IMR-90 (cell line): ENCODE measurements at regions not wholly inside any gene's neighbourhood (a gene's known extent, or its start where the extent isn't known, plus 50 kb on each side); places are given as distances from the start of the nearest gene placed in this dataset.

Experiments
- ATAC-seq: fragments of 200-7000 bp; cut with Tn5 transposase; 2 replicates; pipeline ENCODE4 v1.9.1; 2020; ENCODE audit warnings: low read depth, mild to moderate bottlenecking, moderate library complexity
- BruUV-seq: library from RNA; stranded (reverse); fragments of 400-500 nt; replicated peaks from 2 replicates; lab custom pipeline; 2021; lab: Mats Ljungman, UMichigan
- CTCF ChIA-PET: fragments of 300-600 bp; formaldehyde crosslinking; extraction: SDS; loops from one replicate; lab custom pipeline; 2021; ENCODE audit warnings: antibody characterized with exemption; lab: Yijun Ruan, JAX
- POLR2A ChIA-PET: fragments of 300-600 bp; sonication (Branson Sonifier 250); formaldehyde crosslinking; loops from one replicate; lab custom pipeline; 2022; ENCODE audit warnings: antibody characterized with exemption; ENCODE audit not compliant: unreplicated experiment; lab: Charles Lee
- DNase-seq: peaks from one replicate; pipeline ENCODE4 v3.0.0; 2013
- H2AFZ ChIP-seq: replicated peaks from 2 replicates; pipeline ENCODE3; 2013; ENCODE audit warnings: low read length, mild to moderate bottlenecking; ENCODE audit not compliant: poor library complexity
- H2AK5ac ChIP-seq: 2 replicates; pipeline ENCODE4 v1.6.1; 2013; ENCODE audit warnings: low read depth, low read length, inconsistent platforms
- H2AK9ac ChIP-seq: replicated peaks from 2 replicates; pipeline ENCODE3; 2013; ENCODE audit warnings: mild to moderate bottlenecking, low read depth, low read length, moderate library complexity; ENCODE audit not compliant: poor library complexity
- H2BK120ac ChIP-seq: 2 replicates; pipeline ENCODE4 v1.6.1; 2013; ENCODE audit warnings: low read depth, low read length, inconsistent platforms
- H2BK15ac ChIP-seq: 3 replicates; pipeline ENCODE4 v1.6.1; 2013; ENCODE audit warnings: low read depth, low read length, inconsistent platforms
- H2BK20ac ChIP-seq: 2 replicates; pipeline ENCODE4 v1.6.1; 2013; ENCODE audit warnings: low read depth, mild to moderate bottlenecking, inconsistent platforms, low read length, moderate library complexity
- H2BK5ac ChIP-seq: 2 replicates; pipeline ENCODE4 v1.6.1; 2013; ENCODE audit warnings: mild to moderate bottlenecking, low read depth, low read length, inconsistent platforms; ENCODE audit not compliant: poor library complexity, severe bottlenecking
- H3K14ac ChIP-seq: replicated peaks from 2 replicates; pipeline ENCODE4 v1.6.1; 2013; ENCODE audit warnings: low read depth, low read length, inconsistent platforms
- H3K18ac ChIP-seq: 2 replicates; pipeline ENCODE4 v1.6.1; 2013; ENCODE audit warnings: low read depth, low read length, control low read depth
- H3K23ac ChIP-seq: 2 replicates; pipeline ENCODE4 v1.6.1; 2013; ENCODE audit warnings: low read depth, low read length, inconsistent platforms
- H3K27ac ChIP-seq: 2 replicates; pipeline ENCODE4 v1.5.1; 2013; ENCODE audit warnings: mild to moderate bottlenecking, control low read depth, low read length; ENCODE audit not compliant: insufficient read depth
- H3K27me3 ChIP-seq: 2 replicates; pipeline ENCODE4 v1.6.1; 2013; ENCODE audit warnings: low read length; ENCODE audit not compliant: control insufficient read depth, insufficient read depth
- H3K36me3 ChIP-seq: 2 replicates; pipeline ENCODE4 v1.6.1; 2013; ENCODE audit warnings: low read length, mixed read lengths; ENCODE audit not compliant: control insufficient read depth, insufficient read depth
- H3K4ac ChIP-seq: 2 replicates; pipeline ENCODE4 v1.6.1; 2013; ENCODE audit warnings: low read depth, low read length, inconsistent platforms
- H3K4me1 ChIP-seq: 2 replicates; pipeline ENCODE4 v1.6.1; 2013; ENCODE audit warnings: low read length, mixed read lengths; ENCODE audit not compliant: control insufficient read depth, insufficient read depth
- H3K4me2 ChIP-seq: 2 replicates; pipeline ENCODE4 v1.6.1; 2013; ENCODE audit warnings: low read depth, mild to moderate bottlenecking, control low read depth, low read length, moderate library complexity
- H3K4me3 ChIP-seq: 2 replicates; pipeline ENCODE4 v1.5.1; 2013; ENCODE audit warnings: low read depth, mild to moderate bottlenecking, control low read depth, low read length, moderate library complexity; ENCODE audit not compliant: insufficient read depth
- H3K56ac ChIP-seq: 2 replicates; pipeline ENCODE4 v1.6.1; 2013; ENCODE audit warnings: low read length, inconsistent platforms; ENCODE audit not compliant: insufficient read depth; ENCODE audit errors: extremely low read depth
- H3K79me1 ChIP-seq, 2 experiments: 2 replicates each; pipeline ENCODE4 v1.6.1; 2013; ENCODE audit warnings: low read length in 2 of 2, inconsistent platforms in 1 of 2, low read depth in 1 of 2
- H3K9ac ChIP-seq: 2 replicates; pipeline ENCODE4 v1.6.1; 2013; ENCODE audit warnings: low read depth, low read length, control low read depth
- H3K9me1 ChIP-seq: 2 replicates; pipeline ENCODE4 v1.6.1; 2013; ENCODE audit warnings: low read length, inconsistent platforms; ENCODE audit not compliant: insufficient read depth
- H3K9me3 ChIP-seq: 2 replicates; pipeline ENCODE4 v1.6.1; 2013; ENCODE audit warnings: low read length; ENCODE audit not compliant: control insufficient read depth, insufficient read depth
- H4K20me1 ChIP-seq: 2 replicates; pipeline ENCODE4 v1.6.1; 2013; ENCODE audit warnings: low read length, inconsistent platforms; ENCODE audit not compliant: insufficient read depth
- H4K5ac ChIP-seq: 2 replicates; pipeline ENCODE4 v1.6.1; 2013; ENCODE audit warnings: mild to moderate bottlenecking, low read depth, low read length, control low read depth
- H4K8ac ChIP-seq, 2 experiments: 2 replicates each; pipeline ENCODE4 v1.6.1; 2013; ENCODE audit warnings: low read depth in 2 of 2, low read length in 2 of 2, control low read depth in 1 of 2, inconsistent platforms in 1 of 2
- H4K91ac ChIP-seq: 2 replicates; pipeline ENCODE4 v1.6.1; 2013; ENCODE audit warnings: low read depth, low read length, inconsistent platforms; ENCODE audit not compliant: insufficient read depth
- BHLHE40 ChIP-seq: fragments of 150-350 bp; IDR thresholded peaks from 2 replicates; pipeline ENCODE4 v1.6.1; 2016; ENCODE audit warnings: mild to moderate bottlenecking, low read depth, low read length
- CEBPB ChIP-seq: IDR thresholded peaks from 2 replicates; pipeline ENCODE4 v1.6.1; 2012; ENCODE audit warnings: low read depth, low read length, improper control_type of control experiment
- CHD1 ChIP-seq: IDR thresholded peaks from 2 replicates; pipeline ENCODE4 v1.6.1; 2012; ENCODE audit warnings: low read depth, low read length, improper control_type of control experiment
- FOS ChIP-seq: fragments of 150-350 bp; IDR thresholded peaks from 2 replicates; pipeline ENCODE4 v1.6.1; 2016; ENCODE audit warnings: low read depth, low read length
- MAFK ChIP-seq: IDR thresholded peaks from 2 replicates; pipeline ENCODE4 v1.6.1; 2012; ENCODE audit warnings: low read depth, low read length, improper control_type of control experiment
- MXI1 ChIP-seq: IDR thresholded peaks from 2 replicates; pipeline ENCODE4 v1.6.1; 2012; ENCODE audit warnings: low read depth, mild to moderate bottlenecking, low read length, moderate library complexity, borderline replicate concordance
- NFE2L2 ChIP-seq: fragments of 150-350 bp; IDR thresholded peaks from 2 replicates; pipeline ENCODE4 v1.6.1; 2016; ENCODE audit warnings: low read depth, mild to moderate bottlenecking, low read length
- POLR2A ChIP-seq: IDR thresholded peaks from 2 replicates; pipeline ENCODE4 v1.6.1; 2012; ENCODE audit warnings: mild to moderate bottlenecking, low read depth, low read length
- RAD21 ChIP-seq: IDR thresholded peaks from 2 replicates; pipeline ENCODE4 v1.6.1; 2012; ENCODE audit warnings: low read length, improper control_type of control experiment
- RCOR1 ChIP-seq: IDR thresholded peaks from 2 replicates; pipeline ENCODE4 v1.6.1; 2012; ENCODE audit warnings: mild to moderate bottlenecking, low read length, improper control_type of control experiment; ENCODE audit not compliant: insufficient replicate concordance
- RFX5 ChIP-seq: IDR thresholded peaks from 2 replicates; pipeline ENCODE4 v1.8.0; 2012; ENCODE audit warnings: low read depth, mild to moderate bottlenecking, low read length, moderate library complexity
- SMC3 ChIP-seq: fragments of 150-350 bp; IDR thresholded peaks from 2 replicates; pipeline ENCODE4 v1.6.1; 2016; ENCODE audit warnings: low read depth, mild to moderate bottlenecking, antibody characterized with exemption, low read length, moderate library complexity
- WGBS, 2 experiments: methylation state at CpG; one replicate each; pipeline versions ENCODE4 v1.1.5 to v1.1.7; 2013; ENCODE audit warnings: missing lambda C conversion rate in 2 of 2; ENCODE audit not compliant: insufficient read length in 1 of 2; ENCODE audit errors: extremely low coverage in 2 of 2; 5-methylcytosine and 5-hydroxymethylcytosine counted together
- dilution Hi-C: fragments of 300-500 bp; cut with HindIII; formaldehyde crosslinking; loops from one replicate; pipeline ENCODE4 v1.14.3; 2018; ENCODE audit warnings: low sequenced_read_pairs; ENCODE audit not compliant: unreplicated experiment
- in situ Hi-C: fragments of 300-500 bp; cut with MboI; formaldehyde crosslinking; loops from 3 replicates; pipeline ENCODE4 v1.14.3; 2019; ENCODE audit warnings: low sequenced_read_pairs, inconsistent platforms, mixed read lengths
- intact Hi-C: fragments of 100-400 bp; cut with micrococcal nuclease; formaldehyde crosslinking; loops from 2 replicates; pipeline ENCODE4 v1.10.0; 2022
- TF ChIP-seq, protein P1 (sequence below): fragments of 150-350 bp; IDR thresholded peaks from 2 replicates; pipeline ENCODE4 v1.6.1; 2017; ENCODE audit warnings: mild to moderate bottlenecking, antibody characterized with exemption, low read length, low read depth
- TF ChIP-seq, protein P2 (sequence below): fragments of 150-350 bp; IDR thresholded peaks from 2 replicates; pipeline ENCODE4 v1.6.1; 2016; ENCODE audit warnings: low read depth, mild to moderate bottlenecking, low read length, moderate library complexity, borderline replicate concordance

DNA sequence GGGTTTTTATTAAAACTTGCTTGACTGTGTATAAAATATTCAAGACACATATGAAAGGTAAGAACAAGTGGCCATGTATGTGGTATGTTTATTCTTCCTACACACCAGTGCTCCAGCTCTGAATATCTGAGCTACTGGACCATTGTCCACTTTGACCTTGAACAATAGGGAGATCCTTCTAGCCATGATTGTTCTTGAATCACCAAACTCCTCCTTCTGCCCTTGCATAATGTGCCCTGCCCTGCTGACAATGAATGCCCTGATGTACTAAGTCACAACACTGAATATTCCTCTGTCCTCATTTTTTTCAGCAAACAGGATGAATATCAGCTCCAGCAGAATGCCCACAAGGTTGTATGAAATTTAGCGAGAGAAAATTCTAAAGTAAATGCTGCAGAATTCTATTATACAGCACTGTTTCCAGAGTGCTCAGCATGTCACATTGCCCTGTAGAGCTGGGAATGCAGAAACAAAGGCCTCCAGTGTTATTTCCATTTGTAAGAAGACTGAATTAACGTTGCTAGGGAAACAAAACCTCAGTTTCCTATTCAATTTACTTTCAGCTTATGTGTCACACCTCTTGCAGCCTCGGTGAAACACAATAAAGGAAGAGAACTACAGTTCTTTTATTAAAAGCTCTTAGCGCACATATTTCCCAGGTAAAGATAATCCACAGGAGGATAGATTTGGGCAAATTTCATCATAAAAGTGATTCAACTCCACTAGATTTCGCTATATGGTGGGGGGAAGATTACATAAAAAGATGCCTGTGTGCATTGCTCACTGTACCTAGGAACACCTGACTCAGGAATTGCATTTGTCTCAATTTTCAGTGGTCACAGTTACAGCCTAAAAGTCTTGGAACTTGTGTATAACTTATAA is 187.4 kb upstream of the ATP1B1 start (continued):
- no peak for TF ChIP-seq MAFK

GRCh38 chr1:168920456-168921094 is 185.9 kb upstream of the ATP1B1 start:
- Histone ChIP-seq H4K8ac (no peak overlapping the region), H2AFZ (no peak overlapping the region), H2BK5ac (no peak overlapping the region), H2BK20ac (no peak overlapping the region), H4K91ac (no peak overlapping the region; the same call in 1 of the 2 replicates), H3K9ac (no peak overlapping the region), H2BK15ac (no peak overlapping the region), H3K36me3 (no peaks in the 10 kb centered on the region), H3K9me1 (no peaks in the 10 kb centered on the region), H2AK5ac (no peak overlapping the region), H3K4me2 (peak overlapping the region; percentile 28; the same call in 1 of the 2 replicates), H3K4me1 (0 out of 2 replicates have a peak, but pooled peaks cover 2% of the 10 kb centered on the region), H3K79me1 (no peaks in the 10 kb centered on the region), H3K14ac (no peak overlapping the region), H3K4ac (peak overlapping the region; percentile 12; the same call in 1 of the 2 replicates), H3K27ac (no peak overlapping the region), H3K18ac (no peak overlapping the region), H4K5ac (no peak overlapping the region), H4K20me1 (no peaks in the 10 kb centered on the region), H3K9me3 (no peaks in the 10 kb centered on the region), H3K56ac (no peak overlapping the region), H3K27me3 (no peaks in the 10 kb centered on the region), H2BK120ac (no peak overlapping the region), H3K23ac (no peak overlapping the region), H2AK9ac (no peak overlapping the region), H3K4me3 (no peak overlapping the region)
- peak; percentile 26 for DNase-seq
- intact Hi-C loops (no loop called here), in situ Hi-C loops (no loop called here), dilution Hi-C loops (no loop called here)
- BruUV-seq = no TSS peak
- ATAC-seq = peak; percentile 74
- 8% methylated on average over 2 of the region's 6 CpGs; no CpG with 5 or more reads in 1 of the 2 experiments for WGBS, 2 experiments
- ChIA-PET POLR2A (interaction anchor here (1.1 kb wide), 1 partner anchor 13 kb away, joined by 3 read pairs; no protein-coding TSS in a partner anchor), CTCF (interaction anchor here (0.5 to 0.6 kb wide), 2 partner anchors 122 to 516 kb away, joined by 3 read pairs; no protein-coding TSS in a partner anchor)
- TF ChIP-seq CEBPB (no peak), RFX5 (no peak), RCOR1 (no peak), BHLHE40 (no peak), SMC3 (no peak), RAD21 (no peak), CHD1 (no peak), MXI1 (no peak), POLR2A (no peak), NFE2L2 (no peak), MAFK (no peak), FOS (no peak)
- TF ChIP-seq, protein P1, sequence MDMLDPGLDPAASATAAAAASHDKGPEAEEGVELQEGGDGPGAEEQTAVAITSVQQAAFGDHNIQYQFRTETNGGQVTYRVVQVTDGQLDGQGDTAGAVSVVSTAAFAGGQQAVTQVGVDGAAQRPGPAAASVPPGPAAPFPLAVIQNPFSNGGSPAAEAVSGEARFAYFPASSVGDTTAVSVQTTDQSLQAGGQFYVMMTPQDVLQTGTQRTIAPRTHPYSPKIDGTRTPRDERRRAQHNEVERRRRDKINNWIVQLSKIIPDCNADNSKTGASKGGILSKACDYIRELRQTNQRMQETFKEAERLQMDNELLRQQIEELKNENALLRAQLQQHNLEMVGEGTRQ = no peak
- TF ChIP-seq, protein P2, sequence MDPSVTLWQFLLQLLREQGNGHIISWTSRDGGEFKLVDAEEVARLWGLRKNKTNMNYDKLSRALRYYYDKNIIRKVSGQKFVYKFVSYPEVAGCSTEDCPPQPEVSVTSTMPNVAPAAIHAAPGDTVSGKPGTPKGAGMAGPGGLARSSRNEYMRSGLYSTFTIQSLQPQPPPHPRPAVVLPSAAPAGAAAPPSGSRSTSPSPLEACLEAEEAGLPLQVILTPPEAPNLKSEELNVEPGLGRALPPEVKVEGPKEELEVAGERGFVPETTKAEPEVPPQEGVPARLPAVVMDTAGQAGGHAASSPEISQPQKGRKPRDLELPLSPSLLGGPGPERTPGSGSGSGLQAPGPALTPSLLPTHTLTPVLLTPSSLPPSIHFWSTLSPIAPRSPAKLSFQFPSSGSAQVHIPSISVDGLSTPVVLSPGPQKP = no peak
